ENCODE measurements at regions not wholly inside any gene's neighbourhood (a gene's known extent, or its start where the extent isn't known, plus 50 kb on each side); places are given as distances from the start of the nearest gene placed in this dataset.
"Not testable (repeated sequence)": the region's sequence is repeated elsewhere in the genome, so short reads cannot be mapped to it uniquely, and the experiment has no call there.

GRCh38 chr2:129191530-129191929 is 787.9 kb upstream of the RAB6C start:
- Histone ChIP-seq H3K27ac (ENCODE audit: low read depth in 2 of 2, low read length in 1 of 2) (no peak overlapping the region), H3K9me3 (ENCODE audit: control insufficient read depth in 2 of 2, insufficient read depth in 1 of 2, low read depth in 1 of 2, low read length in 1 of 2) (no peaks in the 10 kb centered on the region)
- 46 to 57% methylated on average over 4 of the region's 4 CpGs for WGBS, 2 donors

GRCh38 chr2:129192117-129192516 is 787.3 kb upstream of the RAB6C start:
- Histone ChIP-seq H3K4me1 (ENCODE audit: control insufficient read depth in 2 of 2, insufficient read depth in 2 of 2, low read length in 1 of 2) (peaks cover 3 to 9% of the 10 kb centered on the region in 2 donors), H3K27ac (ENCODE audit: low read depth in 2 of 2, low read length in 1 of 2) (no peak overlapping the region), H3K36me3 (ENCODE audit: control insufficient read depth in 2 of 2, insufficient read depth in 2 of 2, low read length in 1 of 2) (no peaks in the 10 kb centered on the region), H3K27me3 (ENCODE audit: control insufficient read depth in 1 of 2, insufficient read depth in 2 of 2, low read length in 2 of 2) (no peaks in the 10 kb centered on the region), H3K9me3 (ENCODE audit: control insufficient read depth in 2 of 2, insufficient read depth in 1 of 2, low read depth in 1 of 2, low read length in 1 of 2) (no peaks in the 10 kb centered on the region), H3K4me3 (ENCODE audit: low read depth in 1 of 2, low read length in 2 of 2) (no peak overlapping the region)
- whole genome bisulfite sequencing, 2 donors, result 93 to 98% methylated on average over 5 of the region's 5 CpGs

More at GRCh38 chr2:129191530-129191929, 787.9 kb upstream of the RAB6C start:
- H3K36me3 ChIP-seq (ENCODE audit: control insufficient read depth in 2 of 2, insufficient read depth in 2 of 2, low read length in 1 of 2), result no peaks in the 10 kb centered on the region
- no peak overlapping the region for H3K4me3 ChIP-seq (ENCODE audit: low read depth in 1 of 2, low read length in 2 of 2)
- peaks cover 3 to 9% of the 10 kb centered on the region in 2 donors for H3K4me1 ChIP-seq (ENCODE audit: control insufficient read depth in 2 of 2, insufficient read depth in 2 of 2, low read length in 1 of 2)
- no peaks in the 10 kb centered on the region for H3K27me3 ChIP-seq (ENCODE audit: control insufficient read depth in 1 of 2, insufficient read depth in 2 of 2, low read length in 2 of 2)

- peaks cover 3 to 9% of the 10 kb centered on the region in 2 donors for H3K4me1 ChIP-seq (ENCODE audit: control insufficient read depth in 2 of 2, insufficient read depth in 2 of 2, low read length in 1 of 2)
- no peak overlapping the region for H3K4me3 ChIP-seq (ENCODE audit: low read depth in 1 of 2, low read length in 2 of 2)
- WGBS, 2 donors, result 42 to 51% methylated on average over 8 of the region's 8 CpGs
- H3K9me3 ChIP-seq (ENCODE audit: control insufficient read depth in 2 of 2, insufficient read depth in 1 of 2, low read depth in 1 of 2, low read length in 1 of 2), result no peaks in the 10 kb centered on the region
- H3K27ac ChIP-seq (ENCODE audit: low read depth in 2 of 2, low read length in 1 of 2), result no peak overlapping the region
- no peaks in the 10 kb centered on the region for H3K36me3 ChIP-seq (ENCODE audit: control insufficient read depth in 2 of 2, insufficient read depth in 2 of 2, low read length in 1 of 2)
- H3K27me3 ChIP-seq (ENCODE audit: control insufficient read depth in 1 of 2, insufficient read depth in 2 of 2, low read length in 2 of 2), result no peaks in the 10 kb centered on the region
These were observed 786.6 kb upstream of the RAB6C start for GRCh38 chr2:129192841-129193253.

- Histone ChIP-seq H3K27ac (ENCODE audit: low read depth in 2 of 2, low read length in 1 of 2) (no peak overlapping the region), H3K4me3 (ENCODE audit: low read depth in 1 of 2, low read length in 2 of 2) (no peak overlapping the region), H3K9me3 (ENCODE audit: control insufficient read depth in 2 of 2, insufficient read depth in 1 of 2, low read depth in 1 of 2, low read length in 1 of 2) (no peaks in the 10 kb centered on the region), H3K4me1 (ENCODE audit: control insufficient read depth in 2 of 2, insufficient read depth in 2 of 2, low read length in 1 of 2) (peaks cover 3 to 9% of the 10 kb centered on the region in 2 donors), H3K36me3 (ENCODE audit: control insufficient read depth in 2 of 2, insufficient read depth in 2 of 2, low read length in 1 of 2) (no peaks in the 10 kb centered on the region), H3K27me3 (ENCODE audit: control insufficient read depth in 1 of 2, insufficient read depth in 2 of 2, low read length in 2 of 2) (no peaks in the 10 kb centered on the region)
- 67 to 74% methylated on average over 4 of the region's 4 CpGs for WGBS, 2 donors
These were observed 785.5 kb upstream of the RAB6C start for GRCh38 chr2:129193961-129194360.

- H3K4me1 ChIP-seq (ENCODE audit: control insufficient read depth in 2 of 2, insufficient read depth in 2 of 2, low read length in 1 of 2), result no peaks in the 10 kb centered on the region
- WGBS, 2 donors, result 82 to 87% methylated on average over 5 of the region's 5 CpGs
- H3K36me3 ChIP-seq (ENCODE audit: control insufficient read depth in 2 of 2, insufficient read depth in 2 of 2, low read length in 1 of 2), result no peaks in the 10 kb centered on the region
- H3K27me3 ChIP-seq (ENCODE audit: control insufficient read depth in 1 of 2, insufficient read depth in 2 of 2, low read length in 2 of 2), result no peaks in the 10 kb centered on the region
- H3K27ac ChIP-seq (ENCODE audit: low read depth in 2 of 2, low read length in 1 of 2), result no peak overlapping the region
- no peak overlapping the region for H3K4me3 ChIP-seq (ENCODE audit: low read depth in 1 of 2, low read length in 2 of 2)
- H3K9me3 ChIP-seq (ENCODE audit: control insufficient read depth in 2 of 2, insufficient read depth in 1 of 2, low read depth in 1 of 2, low read length in 1 of 2), result no peaks in the 10 kb centered on the region
These were observed 780.0 kb upstream of the RAB6C start for GRCh38 chr2:129199501-129199900.

GRCh38 chr2:129201696-129202095 is 777.8 kb upstream of the RAB6C start:
- H3K27me3 ChIP-seq (ENCODE audit: control insufficient read depth in 1 of 2, insufficient read depth in 2 of 2, low read length in 2 of 2), result no peaks in the 10 kb centered on the region
- no peak overlapping the region for H3K27ac ChIP-seq (ENCODE audit: low read depth in 2 of 2, low read length in 1 of 2)
- no peaks in the 10 kb centered on the region for H3K9me3 ChIP-seq (ENCODE audit: control insufficient read depth in 2 of 2, insufficient read depth in 1 of 2, low read depth in 1 of 2, low read length in 1 of 2)
- 69 to 70% methylated on average over 2 of the region's 2 CpGs for WGBS, 2 donors
- H3K4me3 ChIP-seq (ENCODE audit: low read depth in 1 of 2, low read length in 2 of 2), result no peak overlapping the region
- H3K36me3 ChIP-seq (ENCODE audit: control insufficient read depth in 2 of 2, insufficient read depth in 2 of 2, low read length in 1 of 2), result no peaks in the 10 kb centered on the region
- H3K4me1 ChIP-seq (ENCODE audit: control insufficient read depth in 2 of 2, insufficient read depth in 2 of 2, low read length in 1 of 2), result no peaks in the 10 kb centered on the region

- no peaks in the 10 kb centered on the region for H3K4me1 ChIP-seq (ENCODE audit: control insufficient read depth in 2 of 2, insufficient read depth in 2 of 2, low read length in 1 of 2)
- no peaks in the 10 kb centered on the region for H3K36me3 ChIP-seq (ENCODE audit: control insufficient read depth in 2 of 2, insufficient read depth in 2 of 2, low read length in 1 of 2)
- H3K4me3 ChIP-seq (ENCODE audit: low read depth in 1 of 2, low read length in 2 of 2), result no peak overlapping the region
- no peak overlapping the region for H3K27ac ChIP-seq (ENCODE audit: low read depth in 2 of 2, low read length in 1 of 2)
- H3K27me3 ChIP-seq (ENCODE audit: control insufficient read depth in 1 of 2, insufficient read depth in 2 of 2, low read length in 2 of 2), result no peaks in the 10 kb centered on the region
- no peaks in the 10 kb centered on the region for H3K9me3 ChIP-seq (ENCODE audit: control insufficient read depth in 2 of 2, insufficient read depth in 1 of 2, low read depth in 1 of 2, low read length in 1 of 2)
- WGBS, 2 donors, result 59 to 69% methylated on average over 3 of the region's 3 CpGs
These were observed 776.1 kb upstream of the RAB6C start for GRCh38 chr2:129203331-129203730.

GRCh38 chr2:129204581-129204980 is 774.9 kb upstream of the RAB6C start:
- not testable (repeated sequence) for H3K27me3 ChIP-seq (ENCODE audit: control insufficient read depth in 1 of 2, insufficient read depth in 2 of 2, low read length in 2 of 2); H3K27ac ChIP-seq (ENCODE audit: low read depth in 2 of 2, low read length in 1 of 2); H3K36me3 ChIP-seq (ENCODE audit: control insufficient read depth in 2 of 2, insufficient read depth in 2 of 2, low read length in 1 of 2); H3K9me3 ChIP-seq (ENCODE audit: control insufficient read depth in 2 of 2, insufficient read depth in 1 of 2, low read depth in 1 of 2, low read length in 1 of 2); H3K4me3 ChIP-seq (ENCODE audit: low read depth in 1 of 2, low read length in 2 of 2); H3K4me1 ChIP-seq (ENCODE audit: control insufficient read depth in 2 of 2, insufficient read depth in 2 of 2, low read length in 1 of 2)
- 97 to 98% methylated on average over 2 of the region's 2 CpGs for WGBS, 2 donors

GRCh38 chr2:129205176-129205575 is 774.3 kb upstream of the RAB6C start:
- 34 to 46% methylated on average over 1 of the region's 1 CpG for WGBS, 2 donors
- H3K9me3 ChIP-seq (ENCODE audit: control insufficient read depth in 2 of 2, insufficient read depth in 1 of 2, low read depth in 1 of 2, low read length in 1 of 2), result no peaks in the 10 kb centered on the region
- no peaks in the 10 kb centered on the region for H3K36me3 ChIP-seq (ENCODE audit: control insufficient read depth in 2 of 2, insufficient read depth in 2 of 2, low read length in 1 of 2)
- no peaks in the 10 kb centered on the region for H3K27me3 ChIP-seq (ENCODE audit: control insufficient read depth in 1 of 2, insufficient read depth in 2 of 2, low read length in 2 of 2)
- no peaks in the 10 kb centered on the region for H3K4me1 ChIP-seq (ENCODE audit: control insufficient read depth in 2 of 2, insufficient read depth in 2 of 2, low read length in 1 of 2)
- no peak overlapping the region for H3K27ac ChIP-seq (ENCODE audit: low read depth in 2 of 2, low read length in 1 of 2)
- no peak overlapping the region for H3K4me3 ChIP-seq (ENCODE audit: low read depth in 1 of 2, low read length in 2 of 2)

GRCh38 chr2:129205766-129206165 is 773.7 kb upstream of the RAB6C start:
- H3K4me3 ChIP-seq (ENCODE audit: low read depth in 1 of 2, low read length in 2 of 2), result no peak overlapping the region
- H3K36me3 ChIP-seq (ENCODE audit: control insufficient read depth in 2 of 2, insufficient read depth in 2 of 2, low read length in 1 of 2), result no peaks in the 10 kb centered on the region
- no peaks in the 10 kb centered on the region for H3K4me1 ChIP-seq (ENCODE audit: control insufficient read depth in 2 of 2, insufficient read depth in 2 of 2, low read length in 1 of 2)
- no peak overlapping the region for H3K27ac ChIP-seq (ENCODE audit: low read depth in 2 of 2, low read length in 1 of 2)
- no peaks in the 10 kb centered on the region for H3K9me3 ChIP-seq (ENCODE audit: control insufficient read depth in 2 of 2, insufficient read depth in 1 of 2, low read depth in 1 of 2, low read length in 1 of 2)
- 61 to 70% methylated on average over 5 of the region's 5 CpGs for WGBS, 2 donors
- no peaks in the 10 kb centered on the region for H3K27me3 ChIP-seq (ENCODE audit: control insufficient read depth in 1 of 2, insufficient read depth in 2 of 2, low read length in 2 of 2)
